ENCODE measurements at regions not wholly inside any gene's neighbourhood (a gene's known extent, or its start where the extent isn't known, plus 50 kb on each side); places are given as distances from the start of the nearest gene placed in this dataset.

- CTCF ChIA-PET, result no interaction called here
- Mint-ChIP-seq H3K27me3 (ENCODE audit: unreplicated experiment) (peaks cover 48% of the 10 kb centered on the region), H3K4me3 (ENCODE audit: low read depth, unreplicated experiment) (no peak overlapping the region), H3K4me1 (ENCODE audit: low read depth, unreplicated experiment) (no peaks in the 10 kb centered on the region), H3K9me3 (ENCODE audit: low read depth, unreplicated experiment) (no peaks in the 10 kb centered on the region), H3K36me3 (ENCODE audit: insufficient read depth, unreplicated experiment) (no peaks in the 10 kb centered on the region), H3K27ac (ENCODE audit: unreplicated experiment) (no peak overlapping the region)
- intact Hi-C loops (cut with micrococcal nuclease; ENCODE audit: unreplicated experiment), result no loop called here
- no peak for TF ChIP-seq CTCF (IDR thresholded peaks at IDR 0.05; ENCODE audit: unreplicated experiment)
- no peak for DNase-seq
- no TSS peak for BruUV-seq (replicated peaks)
Observed at GRCh38 chr11:100473390-100473740, 213.7 kb upstream of the ARHGAP42 start.

DNA sequence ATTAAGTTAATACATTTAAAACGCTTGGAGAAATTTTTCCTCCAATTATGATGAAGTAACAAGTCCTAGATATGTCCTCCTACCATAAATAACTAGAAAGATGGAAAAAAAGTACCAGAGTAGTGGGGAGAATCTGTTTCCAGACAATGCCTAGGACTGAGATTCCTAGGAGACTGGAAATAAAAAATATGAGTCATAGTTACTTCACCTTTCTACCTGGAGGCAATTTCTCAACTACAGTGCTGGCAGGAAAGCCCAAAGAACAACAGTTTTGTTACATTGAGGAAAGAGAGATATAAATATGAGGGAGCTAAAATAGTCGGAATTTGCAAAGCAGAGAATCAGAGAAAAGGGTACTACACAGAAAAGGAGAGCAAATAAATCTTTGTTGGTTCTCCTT, 202.1 kb upstream of the ARHGAP42 start:
- intact Hi-C loops (cut with micrococcal nuclease; ENCODE audit: unreplicated experiment), result no loop called here
- Mint-ChIP-seq H3K27me3 (ENCODE audit: unreplicated experiment) (peaks cover 35% of the 10 kb centered on the region), H3K4me3 (ENCODE audit: low read depth, unreplicated experiment) (no peak overlapping the region), H3K36me3 (ENCODE audit: insufficient read depth, unreplicated experiment) (no peaks in the 10 kb centered on the region), H3K9me3 (ENCODE audit: low read depth, unreplicated experiment) (no peaks in the 10 kb centered on the region), H3K4me1 (ENCODE audit: low read depth, unreplicated experiment) (no peaks in the 10 kb centered on the region), H3K27ac (ENCODE audit: unreplicated experiment) (no peak overlapping the region)
- no peak for TF ChIP-seq CTCF (IDR thresholded peaks at IDR 0.05; ENCODE audit: unreplicated experiment)
- no TSS peak for BruUV-seq (replicated peaks)
- no peak for DNase-seq
- CTCF ChIA-PET, result no interaction called here

GRCh38 chr11:100498780-100499179, 188.3 kb upstream of the ARHGAP42 start:
- no peak for TF ChIP-seq CTCF (IDR thresholded peaks at IDR 0.05; ENCODE audit: unreplicated experiment)
- BruUV-seq (replicated peaks), result no TSS peak

DNA sequence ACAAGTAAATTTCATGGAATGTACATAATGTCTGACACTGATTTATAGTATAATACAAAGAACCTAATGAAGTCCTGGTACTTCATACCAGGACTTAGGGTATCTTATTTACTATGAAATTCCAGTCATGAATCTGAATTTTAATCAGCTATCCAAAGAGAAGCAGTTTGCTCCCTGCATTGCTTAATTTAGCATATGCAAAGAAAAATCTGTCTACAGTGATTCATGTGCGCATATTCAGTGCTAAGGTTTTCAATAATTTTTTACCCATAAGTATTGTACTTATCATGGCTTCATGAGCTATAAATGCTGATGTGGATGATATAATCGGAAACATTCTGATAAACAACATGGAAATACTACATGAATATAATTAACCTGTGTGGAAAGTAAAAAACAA, 185.6 kb upstream of the ARHGAP42 start:
- DNase-seq, result no peak
- no TSS peak for BruUV-seq (replicated peaks)
- H3K27ac Mint-ChIP-seq (ENCODE audit: unreplicated experiment), result no peak overlapping the region
- CTCF ChIA-PET, result no interaction called here
- no peaks in the 10 kb centered on the region for H3K9me3 Mint-ChIP-seq (ENCODE audit: low read depth, unreplicated experiment)
- H3K4me3 Mint-ChIP-seq (ENCODE audit: low read depth, unreplicated experiment), result no peak overlapping the region
- TF ChIP-seq CTCF (IDR thresholded peaks at IDR 0.05; ENCODE audit: unreplicated experiment), result no peak
- H3K36me3 Mint-ChIP-seq (ENCODE audit: insufficient read depth, unreplicated experiment), result no peaks in the 10 kb centered on the region
- no peaks in the 10 kb centered on the region for H3K27me3 Mint-ChIP-seq (ENCODE audit: unreplicated experiment)
- H3K4me1 Mint-ChIP-seq (ENCODE audit: low read depth, unreplicated experiment), result no peaks in the 10 kb centered on the region
- intact Hi-C loops (cut with micrococcal nuclease; ENCODE audit: unreplicated experiment), result no loop called here

More at GRCh38 chr11:100498780-100499179, 188.3 kb upstream of the ARHGAP42 start:
- no peak overlapping the region for H3K27ac Mint-ChIP-seq (ENCODE audit: unreplicated experiment)
- CTCF ChIA-PET, result no interaction called here
- DNase-seq, result no peak
- H3K9me3 Mint-ChIP-seq (ENCODE audit: low read depth, unreplicated experiment), result no peaks in the 10 kb centered on the region
- no peaks in the 10 kb centered on the region for H3K36me3 Mint-ChIP-seq (ENCODE audit: insufficient read depth, unreplicated experiment)
- no peaks in the 10 kb centered on the region for H3K4me1 Mint-ChIP-seq (ENCODE audit: low read depth, unreplicated experiment)
- no peak overlapping the region for H3K4me3 Mint-ChIP-seq (ENCODE audit: low read depth, unreplicated experiment)
- H3K27me3 Mint-ChIP-seq (ENCODE audit: unreplicated experiment), result no peaks in the 10 kb centered on the region
- intact Hi-C loops (cut with micrococcal nuclease; ENCODE audit: unreplicated experiment), result no loop called here

- Mint-ChIP-seq H3K9me3 (ENCODE audit: low read depth, unreplicated experiment) (peaks cover 2% of the 10 kb centered on the region), H3K27ac (ENCODE audit: unreplicated experiment) (no peak overlapping the region), H3K27me3 (ENCODE audit: unreplicated experiment) (peaks cover 12% of the 10 kb centered on the region), H3K4me1 (ENCODE audit: low read depth, unreplicated experiment) (no peaks in the 10 kb centered on the region), H3K36me3 (ENCODE audit: insufficient read depth, unreplicated experiment) (no peaks in the 10 kb centered on the region), H3K4me3 (ENCODE audit: low read depth, unreplicated experiment) (no peak overlapping the region)
- no peak for DNase-seq
- CTCF ChIA-PET, result no interaction called here
- no TSS peak for BruUV-seq (replicated peaks)
- TF ChIP-seq CTCF (IDR thresholded peaks at IDR 0.05; ENCODE audit: unreplicated experiment), result no peak
- intact Hi-C loops (cut with micrococcal nuclease; ENCODE audit: unreplicated experiment), result no loop called here
Observed at GRCh38 chr11:100512475-100512874, 174.6 kb upstream of the ARHGAP42 start.
